Islet precursor cell (in vitro differentiated cells): ENCODE measurements at regions not wholly inside any gene's neighbourhood (a gene's known extent, or its start where the extent isn't known, plus 50 kb on each side); places are given as distances from the start of the nearest gene placed in this dataset.
A peak's percentile ranks its signal among the peaks of the same experiment; 100 is the strongest.
"Not testable (repeated sequence)": the region's sequence is repeated elsewhere in the genome, so short reads cannot be mapped to it uniquely, and the experiment has no call there.

Experiments used
- DNase-seq: peaks from one replicate; pipeline ENCODE4 v3.0.0-alpha.2; 2018

DNA sequence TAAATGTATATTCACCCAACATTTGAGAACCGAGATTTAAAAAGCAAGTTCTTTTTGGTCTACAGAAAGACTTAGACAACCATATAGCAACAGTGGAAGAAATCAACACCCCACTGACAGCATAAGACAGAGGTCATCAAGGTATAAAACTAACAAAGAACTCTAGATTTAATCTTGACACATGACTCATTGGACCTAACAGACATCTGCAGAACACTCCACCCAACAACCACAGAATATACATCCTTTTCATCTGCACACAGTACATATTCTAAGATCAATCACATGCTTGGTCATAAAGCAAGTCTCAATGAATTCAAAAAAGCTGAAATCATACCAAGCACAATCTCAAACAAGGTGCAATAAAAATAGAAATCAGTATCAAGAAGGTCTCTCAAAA is 65.8 kb downstream of the SPIN4 start:
- DNase-seq: no peak

GRCh38 chrX:63284659-63285058 is 66.5 kb downstream of the SPIN4 start:
- DNase-seq: no peak

- no peak for DNase-seq
Measured at GRCh38 chrX:63283348-63283747, 67.8 kb downstream of the SPIN4 start.

DNA sequence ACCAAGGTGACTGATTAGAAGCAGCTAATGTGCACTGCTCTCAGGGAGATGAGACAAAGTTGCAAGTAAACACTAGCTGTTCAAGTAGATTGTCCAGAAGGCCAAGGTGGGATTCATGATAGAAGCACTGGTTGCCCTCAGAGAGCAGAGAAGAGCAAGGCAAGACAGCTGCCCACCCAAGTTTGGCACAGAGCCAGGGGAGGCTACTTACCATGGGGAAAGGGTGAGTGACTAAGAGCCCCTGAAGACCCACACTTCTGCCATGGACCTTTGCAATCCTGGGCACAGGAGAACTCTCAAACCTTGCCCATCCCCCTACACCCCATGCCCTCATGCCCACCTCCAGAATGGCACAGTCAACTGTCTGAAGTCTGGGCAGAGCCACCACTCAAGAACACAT is 68.3 kb downstream of the SPIN4 start:
- no peak for DNase-seq

DNA sequence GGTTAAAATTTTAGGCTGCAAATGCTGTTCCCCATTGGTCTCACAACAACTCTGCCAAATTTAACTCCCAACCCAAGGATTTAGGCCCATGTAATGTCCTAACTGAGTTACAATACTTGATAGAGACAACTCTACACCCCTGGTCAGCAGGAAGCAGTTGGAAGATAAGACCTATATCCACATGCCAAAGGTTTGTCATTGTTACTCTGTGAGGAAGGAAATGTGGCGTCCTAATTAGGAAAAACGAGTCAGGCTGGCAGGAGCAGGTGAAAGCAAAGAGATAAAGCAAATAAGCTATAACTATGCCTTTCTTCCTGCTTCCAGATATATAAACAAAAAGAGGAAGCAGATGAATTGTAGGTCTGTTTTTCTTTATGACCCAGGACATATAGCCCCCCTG is 69.1 kb downstream of the SPIN4 start:
- no peak for DNase-seq

- DNase-seq: no peak
Measured at GRCh38 chrX:63281465-63281864, 69.7 kb downstream of the SPIN4 start.

- not testable (repeated sequence) for DNase-seq
Measured at GRCh38 chrX:63277394-63277793, 73.7 kb downstream of the SPIN4 start.

DNA sequence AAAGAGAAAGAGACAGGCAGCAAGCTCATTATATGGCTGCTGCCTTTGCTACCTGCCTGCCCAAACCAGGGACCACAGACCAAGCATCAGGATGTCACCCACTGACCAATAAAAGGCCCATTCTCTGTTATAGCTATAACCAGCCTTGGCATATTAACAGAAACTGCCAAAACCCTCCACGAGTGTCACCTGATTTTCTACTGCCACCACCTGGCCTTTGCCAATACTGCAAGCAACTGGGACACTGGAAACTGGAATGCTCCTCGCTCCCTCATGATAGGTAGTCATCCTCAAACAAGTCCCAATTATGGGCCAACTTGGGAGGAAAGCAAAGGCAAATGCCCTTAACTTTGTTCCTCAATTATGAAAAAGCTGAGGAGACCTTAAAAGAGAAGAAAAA is 76.0 kb downstream of the SPIN4 start:
- DNase-seq: peak; percentile 58

- DNase-seq: no peak
Measured at GRCh38 chrX:63270873-63271272, 80.3 kb downstream of the SPIN4 start.

GRCh38 chrX:63258144-63258543 is 93.0 kb downstream of the SPIN4 start:
- no peak for DNase-seq

- DNase-seq: peak; percentile 67
Measured at GRCh38 chrX:63250253-63250868, 100.8 kb downstream of the SPIN4 start.

- DNase-seq: not testable (repeated sequence)
Measured at GRCh38 chrX:63242689-63243088, 108.4 kb downstream of the SPIN4 start.

DNA sequence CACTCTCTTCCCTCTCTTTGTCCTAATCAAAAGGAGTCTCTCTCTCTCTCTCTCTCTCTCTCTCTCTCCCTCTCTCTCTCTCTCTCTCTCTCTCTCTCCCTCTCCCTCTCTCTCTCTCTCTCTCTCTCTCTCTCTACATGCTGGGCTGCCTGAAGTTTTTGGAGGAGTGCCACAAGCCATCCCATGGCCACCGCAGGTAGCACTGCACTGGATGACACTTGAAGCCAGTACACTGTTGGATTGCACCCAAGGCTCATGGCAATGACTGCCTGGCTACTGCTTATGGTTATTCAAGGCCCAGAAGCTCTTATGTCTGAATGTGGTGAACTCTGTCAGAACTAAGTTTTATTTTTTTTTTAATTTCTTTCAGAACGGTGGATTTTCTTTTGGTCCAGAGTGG is 115.2 kb downstream of the SPIN4 start:
- DNase-seq: not testable (repeated sequence)

- not testable (repeated sequence) for DNase-seq
Measured at GRCh38 chrX:63233013-63233412, 118.1 kb downstream of the SPIN4 start.

DNA sequence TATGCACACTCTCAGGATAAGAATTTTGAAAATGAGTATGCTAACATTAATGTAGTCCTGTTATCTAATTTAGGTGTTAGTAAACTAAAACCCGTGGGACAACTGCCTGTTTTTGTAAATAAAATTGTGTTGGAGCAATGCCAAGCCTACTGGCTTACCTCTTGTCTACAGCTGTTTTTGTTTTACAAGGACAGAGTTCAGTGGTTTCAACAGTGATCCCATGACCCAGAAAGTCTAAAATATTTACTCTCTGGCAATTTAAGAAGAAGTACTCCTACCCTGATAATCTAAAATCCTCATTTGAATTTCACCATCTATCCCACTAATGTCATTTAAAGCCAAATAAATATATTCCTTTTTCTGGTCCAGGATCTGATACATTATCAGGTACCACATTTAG is 132.9 kb downstream of the SPIN4 start:
- DNase-seq: not testable (repeated sequence)

DNA sequence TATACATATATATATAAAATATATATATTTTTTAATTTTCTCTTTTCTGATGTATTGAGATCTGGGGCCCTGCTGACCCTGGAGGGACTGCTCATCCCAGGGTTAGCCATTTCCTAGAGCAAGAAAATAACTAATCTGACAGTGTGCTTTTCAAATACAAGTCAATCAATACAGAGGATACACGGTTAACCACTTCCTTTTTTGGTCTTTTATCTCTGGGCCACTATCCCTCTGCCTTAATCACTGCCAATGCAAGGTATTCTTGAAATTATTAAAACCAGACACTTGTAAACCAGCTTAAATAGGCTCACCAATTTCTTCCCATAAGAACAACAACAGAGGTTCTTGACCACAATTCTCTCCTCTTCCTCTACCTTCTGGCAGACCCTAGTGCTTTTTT is 133.6 kb downstream of the SPIN4 start:
- not testable (repeated sequence) for DNase-seq

GRCh38 chrX:63209645-63210044 is 141.5 kb downstream of the SPIN4 start:
- not testable (repeated sequence) for DNase-seq

GRCh38 chrX:63209128-63209527 is 142.0 kb downstream of the SPIN4 start:
- not testable (repeated sequence) for DNase-seq

DNA sequence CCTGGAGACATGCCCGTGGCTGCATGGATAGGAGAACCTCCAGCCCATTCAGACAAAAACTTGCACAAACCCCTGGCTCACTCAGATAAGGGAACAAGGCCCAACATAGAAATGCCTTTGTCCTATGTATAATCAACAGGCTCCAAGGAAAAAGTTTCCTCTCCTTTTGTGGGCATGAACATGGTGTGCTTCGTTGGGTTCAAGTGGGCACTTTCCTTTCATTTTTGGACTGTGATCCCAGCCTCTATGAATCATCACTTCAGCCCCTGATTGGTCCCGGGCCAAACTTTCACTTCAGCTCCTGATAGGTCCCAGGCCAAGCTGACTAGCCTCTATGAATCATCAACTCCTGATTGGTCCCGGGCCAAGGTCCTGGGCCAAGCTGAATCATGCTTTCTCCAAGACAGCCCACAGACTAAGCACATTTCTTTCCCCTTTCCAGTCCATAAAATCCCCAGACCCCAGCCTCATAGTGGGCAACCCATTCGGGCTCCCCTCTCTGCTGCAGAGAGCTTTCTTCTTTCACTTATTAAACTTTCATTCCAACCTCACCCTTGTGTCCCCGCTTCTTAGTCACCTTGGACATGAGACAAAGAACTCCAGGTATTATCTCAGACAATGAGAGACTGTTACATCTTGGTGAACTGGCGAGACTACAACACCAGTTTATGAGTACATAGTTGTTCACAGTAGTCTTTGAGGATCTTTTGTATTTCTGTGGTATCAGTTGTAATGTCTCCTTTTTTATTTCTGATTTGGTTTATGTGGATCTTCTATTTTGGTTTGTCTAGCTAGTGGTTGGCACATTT is 146.7 kb downstream of the SPIN4 start:
- DNase-seq: not testable (repeated sequence)

- not testable (repeated sequence) for DNase-seq
Measured at GRCh38 chrX:63201987-63202386, 149.1 kb downstream of the SPIN4 start.

- DNase-seq: not testable (repeated sequence)
Measured at GRCh38 chrX:63198693-63199092, 152.4 kb downstream of the SPIN4 start.

GRCh38 chrX:63192366-63193041 is 158.6 kb downstream of the SPIN4 start:
- DNase-seq: not testable (repeated sequence)

DNA sequence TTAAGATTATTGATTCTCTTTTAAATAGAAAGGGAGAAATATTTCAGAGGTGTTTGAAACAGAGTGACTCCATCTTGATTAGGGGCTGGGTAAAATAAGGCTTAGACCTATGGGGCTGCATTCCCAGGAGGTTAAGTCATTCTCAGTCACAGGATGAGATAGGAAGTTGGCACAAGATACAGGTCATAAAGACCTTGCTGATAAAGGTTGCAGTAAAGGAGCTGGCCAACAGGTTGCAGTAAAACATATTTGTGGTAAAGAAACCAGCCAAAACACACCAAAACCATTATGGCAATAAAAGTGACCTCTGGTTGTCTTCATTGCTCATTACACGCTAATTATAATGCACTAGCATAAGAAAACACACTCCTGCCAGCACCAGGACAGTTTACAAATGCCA is 165.0 kb downstream of the SPIN4 start:
- no peak for DNase-seq

- not testable (repeated sequence) for DNase-seq
Measured at GRCh38 chrX:63179852-63180251, 171.3 kb downstream of the SPIN4 start.
